Endodermal cell (in vitro differentiated cells): ENCODE measurements at regions not wholly inside any gene's neighbourhood (a gene's known extent, or its start where the extent isn't known, plus 50 kb on each side); places are given as distances from the start of the nearest gene placed in this dataset.

ENCODE experiments used
- DNase-seq: peaks from one replicate; pipeline ENCODE4 v3.0.0-alpha.2; 2017
- H3K27ac ChIP-seq: 2 replicates; pipeline ENCODE4 v1.5.1; 2013; ENCODE audit warnings: mild to moderate bottlenecking, low read depth, low read length, moderate library complexity
- H3K27me3 ChIP-seq: 2 replicates; pipeline ENCODE4 v1.6.1; 2013; ENCODE audit warnings: mild to moderate bottlenecking, low read length, moderate library complexity; ENCODE audit not compliant: insufficient read depth, control insufficient read depth, poor library complexity, severe bottlenecking
- H3K36me3 ChIP-seq: 2 replicates; pipeline ENCODE4 v1.7.0; 2013; ENCODE audit warnings: mild to moderate bottlenecking, low read length, moderate library complexity; ENCODE audit not compliant: control insufficient read depth, insufficient read depth
- H3K4me1 ChIP-seq: one replicate; pipeline ENCODE4 v1.7.0; 2013; ENCODE audit warnings: low read length; ENCODE audit not compliant: control insufficient read depth, insufficient read depth
- H3K4me3 ChIP-seq: 2 replicates; pipeline ENCODE4 v1.5.1; 2013; ENCODE audit warnings: mild to moderate bottlenecking, low read length, moderate library complexity
- H3K9ac ChIP-seq: 2 replicates; pipeline ENCODE4 v1.6.1; 2013; ENCODE audit warnings: mild to moderate bottlenecking, low read length, moderate library complexity; ENCODE audit not compliant: poor library complexity, severe bottlenecking; ENCODE audit errors: extremely low read depth
- H3K9me3 ChIP-seq: 2 replicates; pipeline ENCODE4 v1.6.1; 2013; ENCODE audit warnings: mild to moderate bottlenecking, low read length, moderate library complexity; ENCODE audit not compliant: control insufficient read depth
- H3K27ac Mint-ChIP-seq: 2 replicates; pipeline ENCODE4 v1.8.0; 2020; ENCODE audit warnings: mixed read lengths
- H3K27me3 Mint-ChIP-seq: 2 replicates; pipeline ENCODE4 v1.8.0; 2021; ENCODE audit warnings: mild to moderate bottlenecking, mixed read lengths; ENCODE audit not compliant: insufficient read depth
- H3K36me3 Mint-ChIP-seq: 2 replicates; pipeline ENCODE4 v1.8.0; 2020; ENCODE audit warnings: low read depth, mixed read lengths
- H3K4me1 Mint-ChIP-seq: 2 replicates; pipeline ENCODE4 v1.8.0; 2020; ENCODE audit warnings: mixed read lengths
- H3K4me3 Mint-ChIP-seq: 2 replicates; pipeline ENCODE4 v1.8.0; 2020; ENCODE audit warnings: mild to moderate bottlenecking, moderate library complexity, mixed read lengths
- H3K9me3 Mint-ChIP-seq: 2 replicates; pipeline ENCODE4 v1.8.0; 2020; ENCODE audit warnings: mild to moderate bottlenecking, mixed read lengths
- WGBS, 2 experiments: methylation state at CpG; one replicate each; pipeline versions ENCODE4 v1.1.5 to v1.1.7; 2013; ENCODE audit warnings: missing lambda C conversion rate in 2 of 2, mixed read lengths in 1 of 2; ENCODE audit not compliant: insufficient coverage in 1 of 2, insufficient read length in 1 of 2; 5-methylcytosine and 5-hydroxymethylcytosine counted together
- TF ChIP-seq, protein P1 (sequence below): fragments of 200-600 bp; sonication (generic); conservative IDR thresholded peaks from 2 replicates; pipeline ENCODE4 v1.5.0; 2021; ENCODE audit warnings: antibody characterized with exemption, mild to moderate bottlenecking

DNA sequence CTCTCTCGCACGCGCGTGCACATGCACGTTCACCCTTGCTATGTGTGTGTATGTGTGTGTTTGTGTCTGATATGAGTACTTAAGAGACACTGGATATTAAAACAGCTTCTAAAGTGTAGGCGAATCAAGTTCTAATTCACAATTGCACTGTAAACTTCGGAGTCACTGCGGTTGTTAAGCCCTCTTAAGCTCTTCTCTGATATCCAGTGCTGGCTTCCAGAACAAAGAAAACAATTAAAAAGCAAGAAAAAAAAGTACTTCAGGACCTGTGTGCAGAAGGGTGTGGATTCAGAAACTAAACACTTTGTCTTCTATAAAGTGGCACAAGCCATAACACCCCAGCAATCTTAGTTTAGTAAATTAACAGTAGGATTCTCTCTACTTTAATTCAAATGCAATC, 300.2 kb downstream of the PCDH7 start:
- Histone ChIP-seq H3K27ac (no peak overlapping the region), H3K27me3 (no peaks in the 10 kb centered on the region), H3K36me3 (no peaks in the 10 kb centered on the region), H3K9me3 (no peaks in the 10 kb centered on the region), H3K4me3 (no peak overlapping the region), H3K4me1 (no peaks in the 10 kb centered on the region), H3K9ac (no peak overlapping the region)
- Mint-ChIP-seq H3K27ac (peak overlapping the region; percentile 88), H3K27me3 (no peaks in the 10 kb centered on the region), H3K9me3 (no peaks in the 10 kb centered on the region), H3K4me1 (peaks cover 22% of the 10 kb centered on the region), H3K4me3 (no peak overlapping the region), H3K36me3 (no peaks in the 10 kb centered on the region)
- TF ChIP-seq, protein P1, sequence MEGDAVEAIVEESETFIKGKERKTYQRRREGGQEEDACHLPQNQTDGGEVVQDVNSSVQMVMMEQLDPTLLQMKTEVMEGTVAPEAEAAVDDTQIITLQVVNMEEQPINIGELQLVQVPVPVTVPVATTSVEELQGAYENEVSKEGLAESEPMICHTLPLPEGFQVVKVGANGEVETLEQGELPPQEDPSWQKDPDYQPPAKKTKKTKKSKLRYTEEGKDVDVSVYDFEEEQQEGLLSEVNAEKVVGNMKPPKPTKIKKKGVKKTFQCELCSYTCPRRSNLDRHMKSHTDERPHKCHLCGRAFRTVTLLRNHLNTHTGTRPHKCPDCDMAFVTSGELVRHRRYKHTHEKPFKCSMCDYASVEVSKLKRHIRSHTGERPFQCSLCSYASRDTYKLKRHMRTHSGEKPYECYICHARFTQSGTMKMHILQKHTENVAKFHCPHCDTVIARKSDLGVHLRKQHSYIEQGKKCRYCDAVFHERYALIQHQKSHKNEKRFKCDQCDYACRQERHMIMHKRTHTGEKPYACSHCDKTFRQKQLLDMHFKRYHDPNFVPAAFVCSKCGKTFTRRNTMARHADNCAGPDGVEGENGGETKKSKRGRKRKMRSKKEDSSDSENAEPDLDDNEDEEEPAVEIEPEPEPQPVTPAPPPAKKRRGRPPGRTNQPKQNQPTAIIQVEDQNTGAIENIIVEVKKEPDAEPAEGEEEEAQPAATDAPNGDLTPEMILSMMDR: no peak
- no peak for DNase-seq
- WGBS, 2 experiments: 89 to 93% methylated on average over 3 to 7 of the region's 8 CpGs

DNA sequence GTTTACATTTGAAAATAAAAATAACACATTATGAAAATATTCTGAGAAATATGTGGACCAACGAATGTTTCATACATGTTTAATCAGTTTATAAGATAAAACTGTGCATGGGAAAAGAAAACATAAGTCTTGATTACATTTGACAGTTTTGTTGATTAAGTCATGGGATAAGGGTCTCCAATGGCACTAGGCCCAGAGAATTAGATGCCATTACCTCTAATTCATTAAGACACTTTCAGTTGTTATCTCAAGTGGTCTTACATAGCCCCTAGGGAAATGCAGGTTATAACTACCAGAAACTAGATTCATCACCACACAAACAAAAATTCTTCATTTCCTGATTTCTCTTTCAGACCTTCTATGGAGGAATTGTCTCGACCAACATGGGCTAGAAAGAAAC, 300.8 kb downstream of the PCDH7 start:
- H3K9me3 ChIP-seq: no peaks in the 10 kb centered on the region
- H3K9me3 Mint-ChIP-seq: no peaks in the 10 kb centered on the region
- peaks cover 1% of the 10 kb centered on the region for H3K36me3 Mint-ChIP-seq
- no peaks in the 10 kb centered on the region for H3K27me3 ChIP-seq
- H3K27ac Mint-ChIP-seq: no peak overlapping the region
- H3K36me3 ChIP-seq: no peaks in the 10 kb centered on the region
- no peak overlapping the region for H3K27ac ChIP-seq
- no peak for DNase-seq
- TF ChIP-seq, protein P1: no peak
- H3K4me1 ChIP-seq: no peaks in the 10 kb centered on the region
- peaks cover 22% of the 10 kb centered on the region for H3K4me1 Mint-ChIP-seq
- no peak overlapping the region for H3K4me3 Mint-ChIP-seq
- no peak overlapping the region for H3K4me3 ChIP-seq
- H3K9ac ChIP-seq: no peak overlapping the region
- H3K27me3 Mint-ChIP-seq: no peaks in the 10 kb centered on the region
- 97% methylated on average over 2 of the region's 2 CpGs; no CpG with 5 or more reads in 1 of the 2 experiments for WGBS, 2 experiments

GRCh38 chr4:31022702-31023101, 302.5 kb downstream of the PCDH7 start:
- Histone ChIP-seq H3K4me1 (no peaks in the 10 kb centered on the region), H3K27ac (no peak overlapping the region), H3K36me3 (no peaks in the 10 kb centered on the region), H3K9ac (no peak overlapping the region), H3K27me3 (no peaks in the 10 kb centered on the region), H3K4me3 (no peak overlapping the region), H3K9me3 (no peaks in the 10 kb centered on the region)
- Mint-ChIP-seq H3K27me3 (no peaks in the 10 kb centered on the region), H3K4me3 (no peak overlapping the region), H3K4me1 (peaks cover 19% of the 10 kb centered on the region), H3K9me3 (no peaks in the 10 kb centered on the region), H3K27ac (peak overlapping the region; percentile 2), H3K36me3 (peaks cover 3% of the 10 kb centered on the region)
- 95% methylated on average over 5 of the region's 5 CpGs for WGBS, 2 experiments
- no peak for DNase-seq
- TF ChIP-seq, protein P1: no peak
